ENCODE measurements at regions not wholly inside any gene's neighbourhood (a gene's known extent, or its start where the extent isn't known, plus 50 kb on each side); places are given as distances from the start of the nearest gene placed in this dataset.
"Not testable (repeated sequence)": the region's sequence is repeated elsewhere in the genome, so short reads cannot be mapped to it uniquely, and the experiment has no call there.

GRCh38 chr1:96581772-96582171 is 139.8 kb upstream of the PTBP2 start:
- Mint-ChIP-seq H3K4me1 (ENCODE audit: low read depth, unreplicated experiment) (no peaks in the 10 kb centered on the region), H3K36me3 (ENCODE audit: unreplicated experiment) (no peaks in the 10 kb centered on the region), H3K27ac (ENCODE audit: unreplicated experiment) (no peak overlapping the region), H3K27me3 (ENCODE audit: unreplicated experiment) (peaks cover 3% of the 10 kb centered on the region), H3K4me3 (ENCODE audit: unreplicated experiment) (no peak overlapping the region), H3K9me3 (ENCODE audit: unreplicated experiment) (no peaks in the 10 kb centered on the region)
- DNase-seq, result no peak
- no peak for TF ChIP-seq CTCF (IDR thresholded peaks at IDR 0.05; ENCODE audit: partially characterized antibody, unreplicated experiment)

GRCh38 chr1:96583903-96584302 is 137.7 kb upstream of the PTBP2 start:
- peaks cover 2% of the 10 kb centered on the region for H3K27me3 Mint-ChIP-seq (ENCODE audit: unreplicated experiment)
- DNase-seq, result no peak
- H3K36me3 Mint-ChIP-seq (ENCODE audit: unreplicated experiment), result no peaks in the 10 kb centered on the region
- H3K4me3 Mint-ChIP-seq (ENCODE audit: unreplicated experiment), result no peak overlapping the region
- H3K4me1 Mint-ChIP-seq (ENCODE audit: low read depth, unreplicated experiment), result no peaks in the 10 kb centered on the region
- H3K27ac Mint-ChIP-seq (ENCODE audit: unreplicated experiment), result no peak overlapping the region
- TF ChIP-seq CTCF (IDR thresholded peaks at IDR 0.05; ENCODE audit: partially characterized antibody, unreplicated experiment), result no peak
- H3K9me3 Mint-ChIP-seq (ENCODE audit: unreplicated experiment), result no peaks in the 10 kb centered on the region

- no peak for DNase-seq
- Mint-ChIP-seq H3K36me3 (ENCODE audit: unreplicated experiment) (no peaks in the 10 kb centered on the region), H3K4me3 (ENCODE audit: unreplicated experiment) (no peak overlapping the region), H3K9me3 (ENCODE audit: unreplicated experiment) (peaks cover 2% of the 10 kb centered on the region), H3K4me1 (ENCODE audit: low read depth, unreplicated experiment) (no peaks in the 10 kb centered on the region), H3K27me3 (ENCODE audit: unreplicated experiment) (peaks cover 2% of the 10 kb centered on the region), H3K27ac (ENCODE audit: unreplicated experiment) (no peak overlapping the region)
- no peak for TF ChIP-seq CTCF (IDR thresholded peaks at IDR 0.05; ENCODE audit: partially characterized antibody, unreplicated experiment)
Observed at GRCh38 chr1:96587222-96587621, 134.4 kb upstream of the PTBP2 start.

GRCh38 chr1:96588416-96588995 is 133.1 kb upstream of the PTBP2 start:
- H3K27me3 Mint-ChIP-seq (ENCODE audit: unreplicated experiment), result peaks cover 2% of the 10 kb centered on the region

GRCh38 chr1:96595530-96595929 is 126.1 kb upstream of the PTBP2 start:
- H3K9me3 Mint-ChIP-seq (ENCODE audit: unreplicated experiment); H3K27ac Mint-ChIP-seq (ENCODE audit: unreplicated experiment); H3K27me3 Mint-ChIP-seq (ENCODE audit: unreplicated experiment); H3K4me1 Mint-ChIP-seq (ENCODE audit: low read depth, unreplicated experiment); H3K4me3 Mint-ChIP-seq (ENCODE audit: unreplicated experiment); DNase-seq; H3K36me3 Mint-ChIP-seq (ENCODE audit: unreplicated experiment): not testable (repeated sequence)

More at GRCh38 chr1:96588416-96588995, 133.1 kb upstream of the PTBP2 start:
- Mint-ChIP-seq H3K9me3 (ENCODE audit: unreplicated experiment) (peaks cover 2% of the 10 kb centered on the region), H3K36me3 (ENCODE audit: unreplicated experiment) (no peaks in the 10 kb centered on the region), H3K4me1 (ENCODE audit: low read depth, unreplicated experiment) (no peaks in the 10 kb centered on the region), H3K4me3 (ENCODE audit: unreplicated experiment) (no peak overlapping the region), H3K27ac (ENCODE audit: unreplicated experiment) (no peak overlapping the region)
- no peak for DNase-seq
- TF ChIP-seq CTCF (IDR thresholded peaks at IDR 0.05; ENCODE audit: partially characterized antibody, unreplicated experiment), result no peak
